ENCODE measurements at regions not wholly inside any gene's neighbourhood (a gene's known extent, or its start where the extent isn't known, plus 50 kb on each side); places are given as distances from the start of the nearest gene placed in this dataset.
"Not testable (repeated sequence)": the region's sequence is repeated elsewhere in the genome, so short reads cannot be mapped to it uniquely, and the experiment has no call there.

DNA sequence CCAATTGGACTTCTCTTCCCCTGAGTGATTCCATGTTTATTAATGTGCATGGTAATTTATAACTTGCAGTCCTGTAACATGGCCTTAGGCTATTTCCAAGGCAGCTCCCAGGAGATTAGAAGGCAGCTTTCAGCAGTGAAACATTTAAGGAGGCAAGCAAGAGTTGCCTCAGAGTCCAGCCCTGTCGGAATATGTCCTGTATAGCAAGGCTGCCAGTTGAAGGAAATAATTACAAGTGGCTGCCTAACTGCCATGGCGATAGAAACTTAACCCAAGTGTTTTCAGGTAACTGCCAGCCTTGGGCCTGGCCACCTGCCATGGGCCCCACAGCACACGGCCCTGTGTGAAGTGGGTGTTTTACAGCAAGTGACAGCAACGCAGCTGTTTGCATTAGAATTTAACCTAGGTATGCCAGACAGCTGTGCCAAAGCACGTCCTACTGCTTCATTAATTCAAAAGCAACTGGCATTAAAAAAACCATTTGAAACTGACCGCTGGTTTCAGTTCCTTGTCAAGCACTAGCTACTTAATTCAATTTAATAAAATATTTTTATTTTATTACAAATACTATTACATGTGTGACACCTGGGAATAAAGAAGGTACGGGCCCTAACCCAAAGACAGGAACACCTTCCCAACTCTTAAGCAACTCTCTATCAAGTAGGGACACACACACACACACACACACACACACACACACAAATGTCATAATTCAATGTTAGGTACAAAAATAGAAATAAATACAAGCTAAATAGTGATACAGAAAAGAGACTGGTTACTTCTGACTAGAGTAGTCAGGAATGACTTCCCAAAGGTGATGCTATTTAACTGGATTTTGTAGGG lies 151.8 kb upstream of the HEY2 start:
- peak; percentile 93 for DNase-seq

DNA sequence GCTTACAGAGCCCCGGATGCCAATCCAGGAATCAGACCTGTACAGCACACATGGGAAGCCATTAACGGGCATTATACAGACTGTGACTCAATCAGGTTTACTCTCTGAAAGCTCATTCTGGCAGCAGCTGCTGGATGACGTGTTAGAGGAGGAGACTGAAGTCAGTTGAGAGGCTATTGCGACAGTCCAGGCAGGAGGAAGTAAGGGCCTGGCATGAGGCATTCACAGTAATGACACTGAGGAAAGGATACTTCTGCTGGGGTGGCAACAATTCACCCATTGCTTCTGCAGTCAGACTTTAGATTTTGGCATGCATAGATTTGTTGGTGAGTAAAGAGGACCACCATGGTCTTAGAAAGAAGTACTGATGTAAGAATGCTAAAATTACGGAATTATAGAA lies 151.0 kb upstream of the HEY2 start:
- DNase-seq = peak; percentile 26

DNA sequence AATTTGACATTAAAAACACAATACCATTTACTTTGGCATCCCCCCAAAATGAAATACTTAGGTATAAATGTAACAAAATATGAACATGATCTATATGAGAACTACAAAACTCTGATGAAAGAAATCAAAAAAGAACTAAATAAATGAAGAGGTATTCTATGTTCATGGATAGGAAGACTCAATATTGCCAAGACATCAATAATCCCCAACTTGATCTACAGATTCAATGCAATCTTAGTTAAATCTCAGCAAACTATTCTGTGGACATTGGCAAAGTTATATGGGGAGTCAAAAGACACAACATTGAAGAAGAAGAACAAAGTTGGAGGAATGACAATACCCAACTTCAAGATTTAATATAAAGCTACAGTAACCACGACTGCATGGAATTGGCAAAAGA lies 145.2 kb upstream of the HEY2 start:
- no peak for DNase-seq

DNA sequence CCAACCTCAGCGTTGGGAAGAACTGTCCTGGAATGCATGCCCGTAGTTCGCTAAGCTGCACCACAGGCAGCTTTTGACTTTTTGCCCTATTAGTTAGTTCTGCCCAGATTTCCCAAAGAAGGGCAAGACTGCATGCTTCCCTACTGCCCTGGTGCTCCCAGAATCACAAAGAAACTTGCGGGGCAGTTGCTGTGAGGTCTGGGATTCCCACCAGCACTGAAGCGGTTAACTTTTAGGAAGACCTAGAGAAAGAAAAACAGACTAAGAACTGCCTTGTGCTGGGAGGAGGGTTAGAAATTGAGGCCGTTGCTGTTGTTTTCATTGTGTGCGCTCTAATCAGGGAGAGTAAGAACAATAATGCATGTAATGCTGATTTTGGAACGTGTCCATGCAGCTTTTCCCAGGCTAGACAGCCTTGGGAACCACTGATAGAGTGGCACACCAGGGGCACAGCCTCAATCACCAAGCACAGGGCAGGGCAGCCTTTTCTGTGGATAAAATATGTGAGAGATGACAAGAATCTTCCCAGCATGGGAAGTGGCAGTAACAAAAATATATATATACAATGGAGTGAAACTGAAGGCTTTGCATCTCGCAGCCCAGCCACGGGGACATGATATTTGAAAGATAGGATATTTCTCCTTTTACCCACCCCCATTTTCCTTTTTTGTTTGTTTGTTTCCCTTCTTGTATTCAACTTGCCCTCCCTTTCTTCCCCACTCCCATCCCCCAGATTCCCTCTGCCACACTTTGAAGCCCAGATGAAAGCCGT lies 137.7 kb upstream of the HEY2 start:
- no peak for DNase-seq

DNA sequence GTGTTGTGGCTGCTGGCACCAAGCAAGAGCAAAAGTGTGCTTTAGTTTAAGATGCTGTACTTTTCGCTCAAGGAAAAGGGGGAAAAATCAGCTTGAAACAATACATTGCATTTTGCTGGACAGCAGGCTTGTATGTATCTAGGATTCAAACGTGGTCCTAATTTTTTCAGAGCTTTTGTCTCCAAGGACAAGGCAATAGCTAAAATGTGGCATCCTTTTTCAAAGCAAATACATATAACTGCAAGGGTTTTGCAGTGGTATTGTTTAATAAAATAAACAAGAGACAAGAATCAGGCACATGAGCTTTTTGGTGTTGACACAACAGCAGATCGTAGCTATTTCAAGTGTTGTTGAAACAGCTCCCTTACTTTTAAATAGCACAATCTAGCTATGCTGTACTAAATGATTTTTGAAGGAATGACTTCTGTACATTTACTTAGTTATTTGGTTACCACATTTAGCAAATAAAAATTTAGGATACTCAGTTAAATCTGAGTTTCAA lies 137.0 kb upstream of the HEY2 start:
- no peak for DNase-seq

DNA sequence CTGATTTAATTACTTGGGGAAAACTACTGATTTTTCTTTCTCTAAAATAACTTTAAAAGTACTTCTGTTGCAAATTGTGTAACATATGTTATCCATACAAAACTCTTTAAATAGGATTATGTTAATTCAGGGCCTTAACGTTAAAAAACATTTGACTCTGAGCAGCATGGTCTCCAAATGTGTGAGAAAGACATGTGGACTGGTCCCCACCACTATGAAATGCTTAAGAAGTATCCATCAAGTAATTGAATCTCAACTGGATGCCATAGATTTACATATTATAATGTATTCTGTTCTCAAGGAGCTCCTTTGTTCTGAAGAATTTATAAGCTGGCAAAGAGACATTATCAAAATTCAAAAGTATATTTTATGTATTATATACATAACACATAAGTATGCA lies 130.8 kb upstream of the HEY2 start:
- DNase-seq = no peak

DNA sequence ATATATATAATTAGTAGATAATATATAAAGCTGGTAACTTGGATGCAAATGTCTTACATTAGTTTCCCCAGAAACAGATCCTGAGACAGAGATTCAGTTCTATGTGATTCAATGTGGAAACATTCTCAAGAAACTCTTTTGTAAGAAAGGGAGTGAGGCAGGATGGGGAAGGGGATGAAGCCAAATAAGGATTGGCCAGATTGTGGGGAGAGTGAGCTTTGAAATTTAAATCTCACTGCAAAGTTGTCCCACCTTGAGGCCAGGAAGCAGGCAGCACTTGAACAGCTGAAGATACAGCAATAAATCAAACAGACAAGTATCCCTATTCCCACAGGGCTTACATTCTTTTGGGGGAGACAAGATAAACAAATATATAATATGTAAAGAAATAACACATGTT lies 126.3 kb upstream of the HEY2 start:
- DNase-seq = no peak

DNA sequence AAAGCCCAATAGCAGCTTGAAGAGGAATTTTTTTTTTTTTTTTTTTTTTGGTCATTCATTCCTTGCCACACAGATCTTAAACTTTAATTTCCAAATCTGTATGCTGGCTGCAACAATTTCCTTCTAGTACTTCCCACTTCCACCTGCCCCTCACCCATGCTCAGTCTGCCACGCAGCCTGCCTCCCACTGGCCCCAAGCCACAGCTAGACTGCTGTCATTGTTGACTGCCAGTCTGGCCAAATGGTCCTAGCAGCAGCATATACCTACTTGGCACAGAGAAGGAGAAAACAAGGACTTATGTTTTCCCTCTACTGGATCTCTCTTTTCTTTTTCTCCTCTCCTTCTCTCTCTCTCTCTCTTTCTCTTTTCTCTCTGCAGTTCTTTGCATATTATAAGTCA lies 118.3 kb upstream of the HEY2 start:
- no peak for DNase-seq

DNA sequence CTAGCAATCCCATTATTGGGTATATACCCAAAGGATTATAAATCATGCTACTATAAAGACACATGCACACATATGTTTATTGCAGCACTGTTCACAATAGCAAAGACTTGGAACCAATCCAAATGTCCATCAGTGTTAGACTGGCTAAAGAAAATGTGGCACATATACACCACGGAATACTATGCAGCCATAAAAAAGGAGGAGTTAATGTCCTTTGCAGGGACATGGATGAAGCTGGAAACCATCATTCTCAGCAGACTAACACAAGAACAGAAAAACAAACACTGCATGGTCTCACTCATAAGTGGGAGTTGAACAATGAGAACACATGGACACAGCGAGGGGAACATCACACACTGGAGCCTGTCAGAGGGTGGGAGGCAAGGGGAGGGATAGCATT lies 113.4 kb upstream of the HEY2 start:
- not testable (repeated sequence) for DNase-seq

DNA sequence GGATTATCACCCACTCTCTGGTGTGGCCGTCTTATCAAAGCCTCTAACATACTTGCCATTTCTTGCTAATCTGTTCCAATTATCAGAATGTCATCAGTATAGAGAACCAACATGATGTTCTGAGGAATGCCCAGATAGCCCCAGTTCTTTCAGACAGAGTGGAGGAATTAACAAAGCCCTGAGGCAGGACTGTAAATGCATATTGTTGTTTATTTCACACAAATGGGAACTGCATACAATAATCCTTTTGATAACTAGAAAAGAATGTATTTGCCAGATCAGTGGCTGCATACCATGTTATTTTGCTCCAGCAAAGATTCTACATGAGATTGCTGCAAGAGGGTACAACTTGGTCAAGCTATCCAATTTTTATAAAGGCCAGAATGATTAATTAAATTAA lies 112.8 kb upstream of the HEY2 start:
- DNase-seq = no peak

DNA sequence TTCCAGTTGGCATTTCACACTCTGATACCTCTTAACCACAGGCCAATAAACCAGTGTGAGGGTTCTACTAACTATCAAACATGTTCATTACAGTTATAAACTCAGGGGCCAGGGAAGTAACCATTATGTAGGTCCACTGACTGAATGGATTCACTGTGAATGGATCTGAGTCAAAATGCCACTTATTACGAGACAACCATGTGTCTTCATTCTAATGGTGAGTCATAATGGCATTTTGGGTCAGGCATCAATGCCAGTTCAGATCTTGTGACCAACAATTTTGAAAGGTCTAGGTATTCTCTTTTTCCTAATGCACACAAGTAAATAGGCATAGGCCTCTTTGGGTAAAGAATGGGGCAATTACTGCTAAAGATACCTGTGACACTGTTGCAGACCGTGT lies 112.2 kb upstream of the HEY2 start:
- DNase-seq = no peak

DNA sequence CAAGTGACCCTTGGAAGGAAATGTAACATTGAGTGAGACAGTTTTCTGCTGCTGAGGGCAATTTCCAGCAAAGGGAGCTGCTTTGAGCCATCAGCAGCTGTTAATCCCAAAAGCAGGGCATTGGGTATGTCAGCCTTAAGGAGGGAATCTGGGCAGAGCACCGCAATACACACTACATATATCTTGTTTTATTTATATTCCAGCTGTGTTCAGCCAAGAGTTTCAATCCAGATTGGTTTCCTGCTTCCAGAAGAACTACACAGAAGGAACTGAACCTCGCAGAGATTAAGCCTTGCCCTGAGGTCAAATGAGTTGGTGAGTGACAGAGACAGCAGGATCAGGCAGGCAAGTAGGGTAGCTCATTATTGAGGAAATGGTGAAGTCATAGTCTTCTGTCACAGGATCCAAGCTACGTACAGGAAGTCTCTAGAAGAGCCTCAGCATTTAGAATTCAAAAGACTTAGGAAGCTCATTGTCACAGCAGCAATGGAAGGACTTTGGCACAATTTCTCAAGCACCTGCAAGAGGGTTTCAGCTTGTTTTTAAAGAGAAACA lies 109.9 kb upstream of the HEY2 start:
- no peak for DNase-seq

DNA sequence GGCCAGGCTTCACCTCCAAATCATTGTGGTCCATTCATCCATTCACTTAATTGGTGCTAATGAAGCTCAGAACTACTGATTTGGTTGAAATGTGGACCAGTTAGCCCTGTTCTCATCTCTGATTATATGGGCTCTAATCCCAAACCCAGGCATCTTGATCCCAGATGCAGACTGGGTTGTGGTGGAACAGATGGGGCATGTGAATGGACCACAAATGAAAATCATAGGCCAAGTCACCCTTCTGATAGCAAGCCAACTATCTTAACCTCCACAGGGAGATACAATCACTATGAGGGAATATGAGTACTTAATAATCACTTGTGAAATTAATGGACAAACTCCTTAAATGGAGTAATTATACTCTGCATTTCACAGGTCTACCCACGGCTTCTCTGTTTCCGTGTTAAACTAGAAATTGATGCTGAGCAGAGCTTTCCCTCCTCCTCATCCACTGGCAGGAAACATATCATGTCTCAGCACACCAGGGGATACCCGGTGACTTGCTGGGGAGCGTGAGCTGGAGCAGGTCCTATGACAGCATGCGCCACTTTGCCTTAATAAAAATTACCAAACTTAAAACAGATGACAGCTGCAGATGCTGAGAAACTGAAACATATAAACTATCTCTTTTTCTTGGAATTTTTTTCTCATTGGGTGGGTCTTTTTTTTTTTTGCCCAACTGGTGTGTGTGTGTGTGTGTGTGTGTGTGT lies 108.8 kb upstream of the HEY2 start:
- DNase-seq = no peak

DNA sequence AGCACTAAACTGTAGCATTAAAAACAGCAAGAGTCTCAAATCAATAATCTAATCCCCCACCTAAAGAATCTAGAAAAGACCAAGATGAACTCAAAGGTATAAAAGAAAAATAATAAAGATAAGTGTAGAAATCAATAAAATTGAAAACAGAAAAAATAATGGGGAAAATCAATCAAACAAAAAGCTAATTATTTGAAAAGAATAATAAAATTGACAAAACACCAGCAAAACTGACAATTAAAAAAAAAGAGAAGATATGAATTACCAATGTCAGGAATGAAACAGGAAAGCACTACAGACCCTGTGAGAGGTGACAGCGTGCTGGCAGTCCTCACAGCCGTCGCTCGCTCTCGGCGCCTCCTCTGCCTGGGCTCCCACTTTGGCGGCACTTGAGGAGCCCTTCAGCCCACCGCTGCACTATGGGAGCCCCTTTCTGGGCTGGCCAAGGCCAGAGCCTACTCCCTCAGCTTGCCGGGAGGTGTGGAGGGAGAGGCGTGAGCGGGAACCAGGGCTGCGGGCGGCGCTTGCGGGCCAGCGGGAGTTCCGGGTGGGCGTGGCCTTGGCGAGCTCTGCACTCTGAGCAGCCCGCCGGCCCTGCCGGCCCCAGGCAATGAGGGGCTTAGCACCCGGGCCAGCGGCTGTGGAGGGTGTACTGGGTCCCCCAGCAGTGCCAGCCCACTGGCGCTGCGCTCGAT lies 105.3 kb upstream of the HEY2 start:
- DNase-seq = not testable (repeated sequence)

DNA sequence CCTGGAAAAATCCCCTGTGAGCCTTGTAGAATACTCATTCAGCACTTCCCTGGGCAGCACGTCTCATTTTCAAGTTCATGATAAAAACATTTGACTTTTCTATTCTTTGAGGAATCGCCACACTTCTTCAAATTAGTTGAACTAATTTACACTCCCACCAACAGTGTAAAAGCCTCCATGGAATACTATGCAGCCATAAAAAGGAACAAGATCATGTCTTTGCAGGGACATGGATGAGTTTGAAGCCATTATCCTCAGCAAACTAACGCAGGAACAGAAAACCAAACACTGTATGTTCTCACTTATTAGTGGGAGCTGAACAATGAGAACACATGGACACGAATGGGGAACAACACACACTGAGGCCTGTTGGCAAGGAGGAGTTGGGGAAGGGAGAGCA lies 102.0 kb upstream of the HEY2 start:
- DNase-seq = no peak

DNA sequence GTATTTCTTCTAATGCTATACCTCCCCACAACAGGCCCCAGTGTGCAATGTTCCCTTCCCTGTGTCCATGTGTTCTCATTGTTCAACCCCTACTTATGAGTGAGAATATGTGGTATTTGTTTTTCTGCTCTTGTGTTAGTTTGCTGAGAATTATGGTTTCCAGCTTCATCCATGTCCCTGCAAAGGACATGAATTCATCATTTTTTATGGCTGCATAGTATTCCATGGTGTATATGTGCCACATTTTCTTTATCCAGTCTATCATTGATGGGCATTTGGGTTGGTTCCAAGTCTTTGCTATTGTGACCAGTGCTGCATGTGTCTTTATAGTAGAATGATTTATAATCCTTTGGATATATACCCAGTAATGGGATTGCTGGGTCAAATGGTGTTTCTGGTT lies 95.7 kb upstream of the HEY2 start:
- not testable (repeated sequence) for DNase-seq

DNA sequence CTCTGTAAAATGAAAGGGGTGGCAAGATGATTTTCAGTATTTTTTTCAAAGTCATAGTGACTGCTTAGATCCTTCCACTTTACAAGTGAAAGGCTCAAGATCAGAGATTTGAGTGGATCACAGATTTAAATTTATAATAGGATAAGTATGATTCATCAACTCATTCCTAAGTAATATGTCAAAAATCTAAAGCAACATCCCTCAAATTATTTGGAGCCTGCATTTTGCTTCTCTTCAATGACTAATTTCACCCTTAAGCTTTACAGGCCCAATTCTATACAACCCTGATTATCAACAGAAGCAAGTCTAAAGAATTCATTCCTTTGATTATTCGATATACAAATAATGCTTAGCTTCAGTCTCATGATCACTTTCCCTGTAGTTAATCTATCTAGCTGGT lies 93.9 kb upstream of the HEY2 start:
- DNase-seq = no peak

DNA sequence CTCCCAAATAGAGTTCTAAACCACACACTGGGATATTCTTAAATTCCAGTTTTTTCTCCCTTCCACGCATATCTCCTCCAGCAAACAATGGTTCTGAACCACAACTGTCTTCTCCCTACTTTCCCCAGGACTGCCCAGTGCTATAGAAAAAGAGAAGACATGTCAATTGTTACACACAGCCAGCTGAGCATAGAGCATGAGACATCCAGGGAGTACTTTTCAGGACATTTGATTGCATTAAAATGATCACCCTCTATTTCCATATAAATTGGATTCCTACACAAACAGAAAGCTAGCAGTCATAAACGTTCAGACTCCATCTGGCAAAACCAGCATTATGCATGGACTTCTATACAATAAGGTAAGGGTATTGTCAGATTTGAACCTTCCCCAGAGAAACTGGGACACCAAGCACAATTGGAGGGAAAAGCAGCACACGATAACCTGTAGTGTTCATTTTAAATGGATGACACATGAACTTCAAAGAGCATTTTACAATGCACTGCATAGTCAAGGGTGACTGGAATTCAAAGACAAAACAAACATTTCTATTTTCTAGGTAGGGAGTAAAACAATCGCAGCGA lies 93.1 kb upstream of the HEY2 start:
- DNase-seq = no peak

DNA sequence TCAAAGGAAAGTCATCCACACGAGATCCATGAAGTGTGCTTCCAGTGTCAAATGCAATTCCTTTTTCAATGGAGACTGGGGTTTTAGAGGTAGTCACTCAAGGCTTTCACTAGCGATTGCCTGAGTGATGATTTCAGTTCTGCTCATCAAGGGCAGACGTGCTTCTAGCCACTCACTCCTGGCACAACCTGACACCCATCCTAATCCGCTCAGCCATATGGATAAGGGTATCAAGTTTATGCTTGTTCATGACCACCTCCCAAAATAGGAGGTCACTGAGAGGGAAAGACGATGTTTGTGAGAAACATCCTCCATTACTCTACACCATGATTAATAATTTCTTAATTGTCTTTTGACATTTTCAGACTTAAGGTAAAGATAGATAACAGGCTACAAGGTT lies 91.3 kb upstream of the HEY2 start:
- no peak for DNase-seq

DNA sequence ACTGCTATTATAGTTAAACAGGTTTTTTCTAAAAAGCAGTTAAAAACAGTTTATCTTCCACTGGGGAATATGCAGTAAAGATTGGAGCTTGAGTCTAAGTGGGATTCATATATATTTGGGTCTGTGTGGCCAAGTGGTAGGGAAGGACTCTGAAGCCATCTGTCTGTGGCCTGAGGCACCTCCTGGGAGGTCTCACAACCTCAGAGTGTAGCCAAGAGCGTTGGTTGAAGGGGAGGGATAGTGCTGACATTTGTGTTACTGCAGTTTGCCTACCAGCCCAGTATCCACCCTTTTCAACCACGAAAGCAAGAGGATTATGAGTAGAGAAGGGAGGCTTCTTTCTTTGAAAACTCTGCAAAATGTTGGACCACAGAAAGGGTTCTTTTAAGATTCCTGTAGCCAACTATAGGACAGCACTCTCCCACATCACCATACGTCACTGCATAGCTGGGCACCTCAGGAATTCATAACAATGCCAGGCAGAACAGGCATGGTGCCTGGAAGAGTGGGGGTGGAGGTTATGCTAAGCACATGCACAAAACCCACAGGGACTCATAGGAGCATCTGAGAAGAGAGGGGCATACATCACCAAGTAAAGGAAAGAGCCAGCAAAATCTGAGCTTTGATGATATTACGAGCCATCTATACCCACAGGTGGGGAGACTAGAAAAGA lies 90.5 kb upstream of the HEY2 start:
- no peak for DNase-seq

DNA sequence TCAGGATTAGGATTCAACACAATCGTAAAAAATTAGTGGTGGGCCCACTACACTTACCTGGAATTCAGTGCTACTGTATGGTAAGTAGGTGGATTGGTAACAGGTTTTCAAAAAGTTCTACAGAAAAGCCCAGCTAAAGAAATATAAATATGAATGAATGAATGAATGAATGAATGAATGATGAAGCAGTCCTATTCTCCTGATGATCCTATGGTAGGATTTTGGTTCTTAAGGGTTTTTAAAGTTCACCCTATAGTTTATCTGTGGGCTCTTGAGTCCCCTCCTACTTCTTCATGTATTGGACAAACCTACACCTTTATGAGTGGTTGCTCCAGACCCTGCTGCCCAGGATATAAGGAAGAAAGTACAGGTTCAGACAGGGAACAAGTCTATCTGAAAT lies 89.5 kb upstream of the HEY2 start:
- no peak for DNase-seq

DNA sequence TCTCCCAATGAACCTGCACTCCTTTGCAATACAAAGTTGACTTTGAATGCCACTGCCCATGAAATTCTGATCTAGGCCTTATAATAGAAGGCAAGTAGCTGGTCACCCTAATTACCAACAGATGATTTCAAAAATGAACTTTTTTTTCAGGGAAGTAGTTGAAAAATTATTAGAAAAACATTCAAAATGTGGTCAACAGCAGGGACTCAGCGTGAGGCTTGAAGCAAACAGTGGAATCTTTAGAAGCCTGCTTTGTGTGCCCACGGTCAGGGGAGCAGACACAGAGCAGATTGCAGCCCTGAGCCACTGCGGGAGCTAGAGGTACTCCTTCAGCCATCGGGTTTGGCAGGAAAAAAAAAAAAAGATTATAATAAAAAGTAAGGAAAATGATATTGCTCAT lies 87.1 kb upstream of the HEY2 start:
- DNase-seq = no peak
